HEK293 (cell line): ENCODE measurements at regions not wholly inside any gene's neighbourhood (a gene's known extent, or its start where the extent isn't known, plus 50 kb on each side); places are given as distances from the start of the nearest gene placed in this dataset.

ENCODE experiments used
- CTCF ChIA-PET: fragments of 350-600 bp; formaldehyde crosslinking; extraction: SDS; loops from one replicate; lab custom pipeline; 2021; ENCODE audit warnings: antibody characterized with exemption; lab: Yijun Ruan, JAX
- POLR2A ChIA-PET: fragments of 300-600 bp; formaldehyde crosslinking; extraction: SDS; loops from one replicate; lab custom pipeline; 2020; ENCODE audit warnings: antibody characterized with exemption, inconsistent platforms; lab: Yijun Ruan, JAX
- H3K27ac ChIP-seq: fragments of 200-500 bp; sonication (Bioruptor generic); 2 replicates; pipeline ENCODE4 v1.5.1; 2014; ENCODE audit warnings: low read depth, low read length, control low read depth, inconsistent platforms; ENCODE audit errors: extremely low read depth
- H3K36me3 ChIP-seq, 2 experiments: fragments of 200-500 bp in 1 of 2; sonication (Bioruptor generic) in 1 of 2; 1 replicate in 1 of 2; 2 replicates in 1 of 2; pipeline ENCODE4 v1.5.1; 2014 to 2017; ENCODE audit warnings: inconsistent platforms in 2 of 2, low read length in 2 of 2; ENCODE audit not compliant: control insufficient read depth in 2 of 2, insufficient read depth in 1 of 2
- H3K4me1 ChIP-seq: fragments of 200-500 bp; sonication (Bioruptor generic); 2 replicates; pipeline ENCODE4 v1.5.1; 2014; ENCODE audit warnings: mild to moderate bottlenecking, low read length, inconsistent platforms; ENCODE audit not compliant: control insufficient read depth, insufficient read depth
- H3K4me3 ChIP-seq: 2 replicates; pipeline ENCODE4 v1.5.1; 2011; ENCODE audit warnings: low read depth, mild to moderate bottlenecking, control low read depth, low read length, moderate library complexity
- H3K9me3 ChIP-seq: fragments of 200-500 bp; sonication (Bioruptor generic); 2 replicates; pipeline ENCODE4 v1.5.1; 2014; ENCODE audit warnings: low read depth, low read length, inconsistent platforms; ENCODE audit not compliant: control insufficient read depth, insufficient read depth
- AEBP2 ChIP-seq: fragments of 450-650 bp; formaldehyde crosslinking; IDR thresholded peaks from 2 replicates; pipeline ENCODE4 v1.5.1; 2016; ENCODE audit warnings: missing biosample characterization, missing genetic modification characterization, borderline replicate concordance
- KLF7 ChIP-seq: fragments of 450-650 bp; formaldehyde crosslinking; IDR thresholded peaks from 2 replicates; pipeline ENCODE4 v1.5.1; 2016; ENCODE audit warnings: missing biosample characterization, missing genetic modification characterization, borderline replicate concordance
- ZBTB49 ChIP-seq: fragments of 450-650 bp; formaldehyde crosslinking; IDR thresholded peaks from 2 replicates; pipeline ENCODE4 v1.5.1; 2016; ENCODE audit warnings: missing biosample characterization, missing genetic modification characterization, low read depth
- ZFP69B ChIP-seq: fragments of 450-650 bp; formaldehyde crosslinking; IDR thresholded peaks from 2 replicates; pipeline ENCODE4 v1.5.1; 2016; ENCODE audit warnings: missing biosample characterization, missing genetic modification characterization
- ZNF202 ChIP-seq: fragments of 450-650 bp; formaldehyde crosslinking; IDR thresholded peaks from 2 replicates; pipeline ENCODE4 v1.5.1; 2016; ENCODE audit warnings: missing biosample characterization, missing genetic modification characterization, borderline replicate concordance
- ZNF223 ChIP-seq: fragments of 450-650 bp; formaldehyde crosslinking; IDR thresholded peaks from 2 replicates; pipeline ENCODE4 v1.5.1; 2016; ENCODE audit warnings: missing biosample characterization, missing genetic modification characterization
- ZNF239 ChIP-seq: fragments of 450-650 bp; formaldehyde crosslinking; IDR thresholded peaks from 2 replicates; pipeline ENCODE4 v1.5.1; 2016; ENCODE audit warnings: missing biosample characterization, missing genetic modification characterization
- ZNF280D ChIP-seq: fragments of 450-650 bp; formaldehyde crosslinking; IDR thresholded peaks from 2 replicates; pipeline ENCODE4 v1.5.1; 2016; ENCODE audit warnings: missing biosample characterization, missing genetic modification characterization
- ZNF366 ChIP-seq: fragments of 450-650 bp; formaldehyde crosslinking; conservative IDR thresholded peaks from 2 replicates; pipeline ENCODE4 v1.5.1; 2016; ENCODE audit warnings: missing biosample characterization, missing genetic modification characterization
- ZNF423 ChIP-seq: fragments of 450-650 bp; formaldehyde crosslinking; IDR thresholded peaks from 2 replicates; pipeline ENCODE4 v1.5.1; 2016; ENCODE audit warnings: missing biosample characterization, missing genetic modification characterization
- ZNF473 ChIP-seq: fragments of 450-650 bp; formaldehyde crosslinking; IDR thresholded peaks from 2 replicates; pipeline ENCODE4 v1.5.1; 2017; ENCODE audit warnings: missing biosample characterization, missing genetic modification characterization
- ZNF701 ChIP-seq: fragments of 450-650 bp; formaldehyde crosslinking; IDR thresholded peaks from 2 replicates; pipeline ENCODE4 v1.5.1; 2016; ENCODE audit warnings: missing biosample characterization, missing genetic modification characterization
- TF ChIP-seq, protein P1 (sequence below): fragments of 450-650 bp; IDR thresholded peaks from 2 replicates; pipeline ENCODE4 v1.5.1; 2018; ENCODE audit warnings: missing biosample characterization, missing genetic modification characterization

- Histone ChIP-seq H3K9me3 (no peaks in the 10 kb centered on the region), H3K27ac (no peak overlapping the region), H3K4me1 (no peaks in the 10 kb centered on the region), H3K36me3 (no peaks in the 10 kb centered on the region), H3K4me3 (no peak overlapping the region)
- ChIA-PET POLR2A (no interaction called here), CTCF (no interaction called here)
- TF ChIP-seq ZFP69B (tag by site-specific recombination) (no peak), ZNF423 (no peak), ZNF473 (tag by site-specific recombination) (no peak), ZBTB49 (tag by site-specific recombination) (no peak), ZNF280D (tag by site-specific recombination) (no peak), ZNF701 (tag by site-specific recombination) (no peak), ZNF223 (no peak), ZNF239 (tag by site-specific recombination) (no peak), KLF7 (tag by site-specific recombination) (no peak)
- TF ChIP-seq, protein P1, sequence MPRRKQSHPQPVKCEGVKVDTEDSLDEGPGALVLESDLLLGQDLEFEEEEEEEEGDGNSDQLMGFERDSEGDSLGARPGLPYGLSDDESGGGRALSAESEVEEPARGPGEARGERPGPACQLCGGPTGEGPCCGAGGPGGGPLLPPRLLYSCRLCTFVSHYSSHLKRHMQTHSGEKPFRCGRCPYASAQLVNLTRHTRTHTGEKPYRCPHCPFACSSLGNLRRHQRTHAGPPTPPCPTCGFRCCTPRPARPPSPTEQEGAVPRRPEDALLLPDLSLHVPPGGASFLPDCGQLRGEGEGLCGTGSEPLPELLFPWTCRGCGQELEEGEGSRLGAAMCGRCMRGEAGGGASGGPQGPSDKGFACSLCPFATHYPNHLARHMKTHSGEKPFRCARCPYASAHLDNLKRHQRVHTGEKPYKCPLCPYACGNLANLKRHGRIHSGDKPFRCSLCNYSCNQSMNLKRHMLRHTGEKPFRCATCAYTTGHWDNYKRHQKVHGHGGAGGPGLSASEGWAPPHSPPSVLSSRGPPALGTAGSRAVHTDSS (tag by site-specific recombination) = no peak
These were observed 349.1 kb downstream of the SEC16B start for GRCh38 chr1:177620636-177621190.

DNA sequence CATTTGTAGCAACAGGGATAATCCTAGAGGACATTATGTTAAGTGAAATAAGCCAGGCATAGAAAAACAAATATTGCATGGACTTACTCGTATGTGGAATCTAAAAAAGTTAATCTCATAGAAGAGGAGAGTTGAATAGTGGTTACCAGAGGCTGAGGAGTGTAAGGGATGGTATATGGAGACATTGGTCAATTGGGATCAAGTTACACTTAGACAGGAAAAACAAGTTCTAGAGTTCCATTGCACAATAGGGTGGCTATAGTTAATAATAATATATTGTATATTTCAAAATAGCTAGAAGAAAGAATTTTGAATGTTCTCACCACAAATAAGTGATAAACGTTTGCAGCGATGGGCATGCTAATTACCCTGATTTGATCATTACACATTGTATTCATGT, 354.6 kb downstream of the SEC16B start:
- Histone ChIP-seq H3K27ac (no peak overlapping the region), H3K9me3 (no peaks in the 10 kb centered on the region), H3K4me1 (no peaks in the 10 kb centered on the region), H3K36me3 (no peaks in the 10 kb centered on the region), H3K4me3 (no peak overlapping the region)
- no peak for TF ChIP-seq ZNF366 (tag by site-specific recombination)
- no peak for TF ChIP-seq AEBP2 (tag by site-specific recombination)
- ChIA-PET CTCF (no interaction called here), POLR2A (interaction anchor here (0.6 kb wide), 1 partner anchor 1530 kb away, joined by 3 read pairs; no protein-coding TSS in a partner anchor)

DNA sequence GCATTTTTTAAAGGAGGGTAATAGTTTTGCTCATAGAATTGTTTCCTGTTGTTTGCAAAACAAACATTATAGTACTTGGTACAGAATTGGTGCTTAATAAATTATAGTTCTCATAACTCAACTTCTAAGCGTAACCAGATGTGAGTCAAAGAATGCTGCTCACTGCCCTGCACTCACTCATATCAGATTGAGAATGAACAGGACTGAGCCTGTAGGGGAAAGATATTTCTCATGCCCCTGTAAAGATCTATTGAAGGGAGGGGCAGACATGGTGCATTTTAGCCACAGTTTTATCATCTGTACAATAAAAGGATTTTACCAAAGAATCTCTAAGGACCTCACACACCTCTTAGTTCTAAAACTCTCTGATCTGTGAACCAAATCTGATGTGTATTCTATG, 358.5 kb downstream of the SEC16B start:
- H3K36me3 ChIP-seq = no peaks in the 10 kb centered on the region
- H3K27ac ChIP-seq = no peak overlapping the region
- no peaks in the 10 kb centered on the region for H3K9me3 ChIP-seq
- H3K4me1 ChIP-seq = no peaks in the 10 kb centered on the region
- H3K4me3 ChIP-seq = no peak overlapping the region
- POLR2A ChIA-PET = no interaction called here
- CTCF ChIA-PET = interaction anchor here (0.6 kb wide), 1 partner anchor 1165 kb away, joined by 7 read pairs; no protein-coding TSS in a partner anchor
- no peak for TF ChIP-seq ZNF202 (tag by site-specific recombination)
